HCT116 (cell line): ENCODE measurements at regions not wholly inside any gene's neighbourhood (a gene's known extent, or its start where the extent isn't known, plus 50 kb on each side); places are given as distances from the start of the nearest gene placed in this dataset.

Source experiments
- CEBPB ChIP-seq: IDR thresholded peaks from 2 replicates; pipeline ENCODE4 v1.6.1; 2012; ENCODE audit warnings: low read depth
- EGR1 ChIP-seq: IDR thresholded peaks from 2 replicates; pipeline ENCODE4 v1.6.1; 2012; ENCODE audit warnings: low read depth
- ELF1 ChIP-seq: IDR thresholded peaks from 2 replicates; pipeline ENCODE4 v1.6.1; 2012; ENCODE audit warnings: low read depth, borderline replicate concordance
- EZH2 ChIP-seq: fragments of 200-600 bp; sonication (generic); IDR thresholded peaks from 2 replicates; pipeline ENCODE4 v1.6.1; 2017; ENCODE audit warnings: antibody characterized with exemption, mixed run types
- JUND ChIP-seq: IDR thresholded peaks from 2 replicates; pipeline ENCODE4 v1.6.1; 2012
- POLR2A ChIP-seq: IDR thresholded peaks from 2 replicates; pipeline ENCODE4 v1.7.0; 2011; ENCODE audit warnings: borderline replicate concordance; ENCODE audit not compliant: insufficient read depth, insufficient read length; ENCODE audit errors: extremely low read depth
- POLR2AphosphoS5 ChIP-seq: IDR thresholded peaks from 2 replicates; pipeline ENCODE4 v1.6.1; 2011; ENCODE audit warnings: mild to moderate bottlenecking, low read depth, low read length, moderate library complexity
- SP1 ChIP-seq: IDR thresholded peaks from 2 replicates; pipeline ENCODE4 v1.6.1; 2012; ENCODE audit warnings: low read depth
- TCF7L2 ChIP-seq: IDR thresholded peaks from 2 replicates; pipeline ENCODE4 v1.7.0; 2011; ENCODE audit warnings: borderline replicate concordance, inconsistent platforms; ENCODE audit not compliant: insufficient read depth, insufficient read length; ENCODE audit errors: extremely low read depth
- YY1 ChIP-seq: IDR thresholded peaks from 2 replicates; pipeline ENCODE4 v1.6.1; 2011; ENCODE audit warnings: low read length, low read depth, moderate library complexity, mild to moderate bottlenecking; ENCODE audit not compliant: insufficient replicate concordance; ENCODE audit errors: extremely low read depth
- TF ChIP-seq, protein P1 (sequence below), 3 experiments: fragments of 200-600 bp in 1 of 3; sonication (generic) in 1 of 3; IDR thresholded peaks in 2 of 3; conservative IDR thresholded peaks in 1 of 3; 2 replicates each; pipeline ENCODE4 v1.5.1; 2012 to 2017; ENCODE audit warnings: low read depth in 2 of 3, low read length in 2 of 3, antibody characterized with exemption in 1 of 3, borderline replicate concordance in 1 of 3, control low read depth in 1 of 3, mild to moderate bottlenecking in 1 of 3, mixed read lengths in 1 of 3, mixed run types in 1 of 3, moderate library complexity in 1 of 3; ENCODE audit not compliant: insufficient read depth in 1 of 3
- TF ChIP-seq, protein P2 (sequence below): IDR thresholded peaks from 2 replicates; pipeline ENCODE4 v1.6.1; 2012
- TF ChIP-seq, protein P3 (sequence below): IDR thresholded peaks from 2 replicates; pipeline ENCODE4 v1.6.1; 2012; ENCODE audit warnings: low read depth
- TF ChIP-seq, protein P4 (sequence below): IDR thresholded peaks from 2 replicates; pipeline ENCODE4 v1.6.1; 2011; ENCODE audit warnings: mild to moderate bottlenecking, low read length, moderate library complexity; ENCODE audit not compliant: insufficient replicate concordance; ENCODE audit errors: extremely low read depth

DNA sequence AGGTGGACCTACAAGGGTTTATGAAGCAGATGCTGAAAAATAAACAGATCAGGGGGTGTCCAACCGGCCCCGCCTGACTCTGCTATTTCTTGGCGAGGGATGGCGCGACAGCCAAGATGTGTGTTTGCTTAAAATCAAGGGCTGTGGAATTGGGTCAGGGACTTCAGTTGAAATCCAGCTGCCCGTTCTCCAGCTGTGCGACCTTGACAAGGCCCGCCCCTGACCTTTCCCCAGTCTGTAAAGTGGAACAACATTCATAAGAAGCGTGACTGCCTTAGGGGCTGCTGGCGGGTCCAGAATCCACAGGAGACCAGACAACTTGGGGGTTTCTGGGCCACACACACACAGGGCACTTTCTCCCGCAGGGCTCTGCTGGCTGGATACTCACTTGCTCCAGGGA, 517.5 kb downstream of the PREX1 start:
- TF ChIP-seq, protein P1, sequence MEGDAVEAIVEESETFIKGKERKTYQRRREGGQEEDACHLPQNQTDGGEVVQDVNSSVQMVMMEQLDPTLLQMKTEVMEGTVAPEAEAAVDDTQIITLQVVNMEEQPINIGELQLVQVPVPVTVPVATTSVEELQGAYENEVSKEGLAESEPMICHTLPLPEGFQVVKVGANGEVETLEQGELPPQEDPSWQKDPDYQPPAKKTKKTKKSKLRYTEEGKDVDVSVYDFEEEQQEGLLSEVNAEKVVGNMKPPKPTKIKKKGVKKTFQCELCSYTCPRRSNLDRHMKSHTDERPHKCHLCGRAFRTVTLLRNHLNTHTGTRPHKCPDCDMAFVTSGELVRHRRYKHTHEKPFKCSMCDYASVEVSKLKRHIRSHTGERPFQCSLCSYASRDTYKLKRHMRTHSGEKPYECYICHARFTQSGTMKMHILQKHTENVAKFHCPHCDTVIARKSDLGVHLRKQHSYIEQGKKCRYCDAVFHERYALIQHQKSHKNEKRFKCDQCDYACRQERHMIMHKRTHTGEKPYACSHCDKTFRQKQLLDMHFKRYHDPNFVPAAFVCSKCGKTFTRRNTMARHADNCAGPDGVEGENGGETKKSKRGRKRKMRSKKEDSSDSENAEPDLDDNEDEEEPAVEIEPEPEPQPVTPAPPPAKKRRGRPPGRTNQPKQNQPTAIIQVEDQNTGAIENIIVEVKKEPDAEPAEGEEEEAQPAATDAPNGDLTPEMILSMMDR (IDR thresholded peaks at IDR 0.05 in 2 of 3, conservative IDR thresholded peaks at IDR 0.05 in 1 of 3; ENCODE audit: borderline replicate concordance in 1 of 3, insufficient read depth in 1 of 3, low read depth in 2 of 3, low read length in 2 of 3), result no peak
- TF ChIP-seq, protein P2, sequence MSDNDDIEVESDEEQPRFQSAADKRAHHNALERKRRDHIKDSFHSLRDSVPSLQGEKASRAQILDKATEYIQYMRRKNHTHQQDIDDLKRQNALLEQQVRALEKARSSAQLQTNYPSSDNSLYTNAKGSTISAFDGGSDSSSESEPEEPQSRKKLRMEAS, result no peak
- no peak for TF ChIP-seq TCF7L2
- TF ChIP-seq, protein P3, sequence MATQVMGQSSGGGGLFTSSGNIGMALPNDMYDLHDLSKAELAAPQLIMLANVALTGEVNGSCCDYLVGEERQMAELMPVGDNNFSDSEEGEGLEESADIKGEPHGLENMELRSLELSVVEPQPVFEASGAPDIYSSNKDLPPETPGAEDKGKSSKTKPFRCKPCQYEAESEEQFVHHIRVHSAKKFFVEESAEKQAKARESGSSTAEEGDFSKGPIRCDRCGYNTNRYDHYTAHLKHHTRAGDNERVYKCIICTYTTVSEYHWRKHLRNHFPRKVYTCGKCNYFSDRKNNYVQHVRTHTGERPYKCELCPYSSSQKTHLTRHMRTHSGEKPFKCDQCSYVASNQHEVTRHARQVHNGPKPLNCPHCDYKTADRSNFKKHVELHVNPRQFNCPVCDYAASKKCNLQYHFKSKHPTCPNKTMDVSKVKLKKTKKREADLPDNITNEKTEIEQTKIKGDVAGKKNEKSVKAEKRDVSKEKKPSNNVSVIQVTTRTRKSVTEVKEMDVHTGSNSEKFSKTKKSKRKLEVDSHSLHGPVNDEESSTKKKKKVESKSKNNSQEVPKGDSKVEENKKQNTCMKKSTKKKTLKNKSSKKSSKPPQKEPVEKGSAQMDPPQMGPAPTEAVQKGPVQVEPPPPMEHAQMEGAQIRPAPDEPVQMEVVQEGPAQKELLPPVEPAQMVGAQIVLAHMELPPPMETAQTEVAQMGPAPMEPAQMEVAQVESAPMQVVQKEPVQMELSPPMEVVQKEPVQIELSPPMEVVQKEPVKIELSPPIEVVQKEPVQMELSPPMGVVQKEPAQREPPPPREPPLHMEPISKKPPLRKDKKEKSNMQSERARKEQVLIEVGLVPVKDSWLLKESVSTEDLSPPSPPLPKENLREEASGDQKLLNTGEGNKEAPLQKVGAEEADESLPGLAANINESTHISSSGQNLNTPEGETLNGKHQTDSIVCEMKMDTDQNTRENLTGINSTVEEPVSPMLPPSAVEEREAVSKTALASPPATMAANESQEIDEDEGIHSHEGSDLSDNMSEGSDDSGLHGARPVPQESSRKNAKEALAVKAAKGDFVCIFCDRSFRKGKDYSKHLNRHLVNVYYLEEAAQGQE, result no peak
- TF ChIP-seq POLR2A, result no peak
- no peak for TF ChIP-seq ELF1
- TF ChIP-seq, protein P4, sequence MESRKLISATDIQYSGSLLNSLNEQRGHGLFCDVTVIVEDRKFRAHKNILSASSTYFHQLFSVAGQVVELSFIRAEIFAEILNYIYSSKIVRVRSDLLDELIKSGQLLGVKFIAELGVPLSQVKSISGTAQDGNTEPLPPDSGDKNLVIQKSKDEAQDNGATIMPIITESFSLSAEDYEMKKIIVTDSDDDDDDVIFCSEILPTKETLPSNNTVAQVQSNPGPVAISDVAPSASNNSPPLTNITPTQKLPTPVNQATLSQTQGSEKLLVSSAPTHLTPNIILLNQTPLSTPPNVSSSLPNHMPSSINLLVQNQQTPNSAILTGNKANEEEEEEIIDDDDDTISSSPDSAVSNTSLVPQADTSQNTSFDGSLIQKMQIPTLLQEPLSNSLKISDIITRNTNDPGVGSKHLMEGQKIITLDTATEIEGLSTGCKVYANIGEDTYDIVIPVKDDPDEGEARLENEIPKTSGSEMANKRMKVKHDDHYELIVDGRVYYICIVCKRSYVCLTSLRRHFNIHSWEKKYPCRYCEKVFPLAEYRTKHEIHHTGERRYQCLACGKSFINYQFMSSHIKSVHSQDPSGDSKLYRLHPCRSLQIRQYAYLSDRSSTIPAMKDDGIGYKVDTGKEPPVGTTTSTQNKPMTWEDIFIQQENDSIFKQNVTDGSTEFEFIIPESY, result no peak
- TF ChIP-seq EZH2, result no peak
- no peak for TF ChIP-seq POLR2AphosphoS5
- TF ChIP-seq JUND, result no peak
- no peak for TF ChIP-seq CEBPB
- TF ChIP-seq YY1, result no peak
- no peak for TF ChIP-seq EGR1
- no peak for TF ChIP-seq SP1
